IPS-NIHi11 (cell line): ENCODE measurements at regions not wholly inside any gene's neighbourhood (a gene's known extent, or its start where the extent isn't known, plus 50 kb on each side); places are given as distances from the start of the nearest gene placed in this dataset.

ENCODE experiments used
- DNase-seq: peaks from one replicate; pipeline ENCODE4 v3.0.0; 2012; ENCODE audit warnings: mixed read lengths, low spot score

DNA sequence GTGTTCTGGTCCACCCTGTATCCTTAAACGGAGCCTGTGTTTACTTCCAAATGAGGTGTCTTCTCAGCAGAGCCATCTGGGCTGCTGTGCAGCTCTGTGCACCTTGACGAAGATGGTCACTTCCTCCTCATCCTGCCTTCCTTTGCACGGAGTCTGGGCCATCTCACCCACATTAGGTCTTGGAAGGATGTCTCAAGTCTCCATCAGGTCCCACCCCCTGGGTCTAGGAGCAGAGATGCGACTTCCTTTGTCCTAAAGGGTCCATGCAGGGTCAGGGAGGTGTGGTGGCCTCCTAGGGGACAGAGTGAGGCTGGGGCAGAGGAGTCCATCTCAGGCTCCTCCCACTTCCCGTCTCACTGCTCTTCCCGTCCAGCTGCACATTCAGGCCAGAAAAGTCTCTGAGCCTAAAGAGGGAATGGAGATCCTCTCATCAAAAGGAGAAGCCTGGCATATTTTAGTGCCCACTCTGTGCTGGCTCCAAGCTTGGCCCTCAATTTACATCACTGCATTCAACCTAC lies 209.2 kb downstream of the MATN1 start:
- no peak for DNase-seq

DNA sequence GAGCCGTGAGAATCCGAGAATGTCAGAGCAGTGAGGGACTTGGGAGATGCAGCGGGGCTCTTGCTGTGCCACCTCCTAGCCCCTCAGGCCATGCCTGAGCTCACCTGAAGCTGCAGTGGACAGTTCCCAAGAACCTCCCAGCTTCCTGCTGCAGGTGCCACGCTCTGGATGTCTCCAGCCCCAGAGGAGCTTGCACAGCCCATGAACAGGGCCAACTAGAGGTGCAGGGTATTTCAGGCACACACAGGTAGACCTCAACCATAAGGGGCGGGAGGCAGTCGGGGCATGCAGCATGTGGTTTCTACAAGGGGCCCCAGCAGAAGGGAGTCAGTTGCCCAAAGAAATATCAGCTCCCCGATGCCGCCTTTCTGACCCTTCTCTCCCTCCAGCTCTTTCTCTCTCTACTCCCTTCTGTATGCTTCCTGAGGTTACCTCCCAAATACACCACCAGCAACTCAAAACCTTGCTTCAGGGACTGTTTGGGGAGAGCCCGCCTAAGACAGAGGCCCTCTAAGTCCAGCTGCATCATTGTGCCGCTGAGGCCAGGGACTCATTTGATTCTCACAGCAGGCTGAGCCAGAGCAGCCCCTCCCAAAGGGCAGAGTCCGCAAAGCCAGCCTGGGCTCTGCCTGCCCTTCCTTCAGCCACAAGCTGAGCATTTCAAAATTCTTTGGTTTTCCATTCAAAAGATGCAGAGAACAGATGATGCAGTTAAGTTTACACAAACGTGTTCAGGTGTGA lies 209.8 kb downstream of the MATN1 start:
- no peak for DNase-seq

DNA sequence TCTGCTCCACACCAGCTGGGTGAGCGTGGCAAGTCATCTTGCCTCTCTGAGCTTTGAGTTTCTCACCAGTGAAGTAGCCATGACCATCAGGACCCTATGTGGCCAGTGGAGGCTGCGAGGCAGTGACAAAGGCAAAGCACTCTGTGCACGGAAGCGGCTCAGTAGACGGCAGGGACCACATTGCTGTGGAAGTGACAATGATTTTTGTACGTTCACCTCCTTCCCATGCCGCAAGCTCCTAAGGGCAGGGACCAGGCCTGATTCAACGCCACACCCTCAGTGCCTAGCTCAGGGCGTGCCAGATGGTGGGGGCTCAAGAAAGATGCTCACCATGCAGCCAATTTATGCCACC lies 210.5 kb downstream of the MATN1 start:
- no peak for DNase-seq

DNA sequence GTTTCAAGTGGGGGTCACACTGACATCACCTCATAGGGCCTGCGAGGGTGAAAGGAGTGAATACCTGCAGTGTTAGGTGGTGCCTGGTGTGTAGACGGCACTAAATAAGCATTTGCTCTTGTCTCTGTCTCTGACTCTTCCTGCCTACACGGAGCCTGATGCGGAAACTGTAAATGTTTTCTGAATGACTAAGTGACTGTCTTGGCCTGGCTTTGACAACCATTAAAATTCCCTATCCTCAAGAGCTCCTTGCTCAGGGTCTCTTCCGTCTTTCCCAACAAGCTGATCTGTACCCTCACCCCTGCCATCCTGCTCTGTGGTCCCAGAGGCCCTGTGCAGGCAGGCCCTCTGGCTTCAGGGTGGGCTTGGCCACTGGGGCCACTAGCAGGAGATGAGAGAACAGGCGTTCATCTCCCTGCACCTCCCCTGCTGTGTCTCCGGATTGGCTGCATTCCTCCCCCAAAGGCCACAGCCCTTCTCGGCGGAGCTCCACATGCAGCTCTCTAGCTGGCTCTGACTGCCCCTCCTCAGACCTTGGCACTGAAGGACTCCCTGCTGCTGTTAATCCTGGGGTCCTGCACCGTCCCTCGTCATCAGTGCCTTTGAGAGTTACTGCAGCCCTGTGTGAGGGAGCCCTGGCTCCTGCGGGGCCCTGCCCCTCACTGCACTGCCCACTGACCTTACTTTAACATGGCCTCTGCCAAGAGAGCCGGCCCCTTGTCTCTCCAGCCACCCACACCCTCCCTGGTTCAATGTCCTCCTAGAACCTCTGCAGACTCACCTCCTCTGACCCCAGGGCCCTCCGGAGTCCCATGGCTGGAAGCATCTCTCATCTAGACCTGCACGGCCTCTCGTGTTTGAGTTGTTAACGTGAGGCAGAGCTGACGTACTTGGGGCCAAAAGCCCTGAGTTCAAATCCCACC lies 211.1 kb downstream of the MATN1 start:
- peak; percentile 55 for DNase-seq

DNA sequence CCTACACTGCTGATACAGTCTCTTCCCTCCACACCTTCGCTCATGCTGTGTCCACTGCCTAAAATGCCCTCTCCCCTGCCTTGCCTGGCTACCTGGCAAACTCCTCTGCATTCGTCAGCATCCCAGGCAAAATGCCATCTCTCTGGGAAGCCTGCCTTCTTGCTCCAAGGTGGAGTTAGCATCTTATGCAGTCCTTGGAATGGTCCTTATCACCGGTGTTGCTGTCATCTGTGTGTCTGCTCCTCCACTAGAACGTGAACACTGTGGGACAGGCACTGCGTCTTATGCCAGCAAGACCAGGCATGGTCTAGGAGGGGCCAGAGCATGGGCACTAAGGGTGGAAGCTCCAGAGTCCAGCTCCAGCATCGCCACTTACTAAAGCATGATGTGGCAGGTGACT lies 211.8 kb downstream of the MATN1 start:
- no peak for DNase-seq

DNA sequence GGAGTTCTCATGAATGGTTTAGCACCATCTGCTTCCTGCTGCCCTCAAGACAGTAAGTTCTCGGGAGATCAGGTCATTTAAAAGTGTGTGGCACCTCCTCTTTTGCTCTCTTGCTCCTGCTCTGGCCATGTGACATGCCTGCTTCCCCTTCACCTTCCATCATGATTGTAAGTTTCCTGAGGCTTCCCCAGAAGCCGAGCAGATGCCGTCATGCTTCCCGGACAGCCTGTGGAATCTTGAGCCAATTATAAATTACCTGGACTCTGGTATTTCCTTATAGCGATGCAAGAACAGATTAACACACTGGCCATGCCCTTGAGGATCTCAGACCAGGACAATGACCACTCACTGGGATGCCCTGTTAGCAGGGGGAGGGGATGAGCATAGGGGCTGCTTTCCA lies 212.3 kb downstream of the MATN1 start:
- no peak for DNase-seq

DNA sequence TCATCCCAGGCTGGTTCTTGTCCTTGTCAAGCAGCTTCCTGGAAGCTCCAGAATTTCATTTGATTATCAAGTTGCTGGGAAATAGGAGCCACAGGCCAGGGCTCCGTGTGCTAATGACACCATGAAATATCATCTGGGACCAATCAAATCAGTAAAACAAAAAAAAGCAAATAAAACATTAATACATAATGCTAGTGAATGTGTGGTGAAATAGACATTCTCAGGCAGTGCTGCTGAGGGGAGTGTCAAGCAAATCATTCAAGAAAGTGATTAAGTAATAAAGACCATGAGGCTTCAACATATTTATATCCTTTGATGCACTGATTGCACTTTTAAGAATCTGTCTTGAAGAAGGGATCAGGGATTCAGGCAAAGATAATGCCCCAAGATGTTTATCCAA lies 213.7 kb downstream of the MATN1 start:
- no peak for DNase-seq

DNA sequence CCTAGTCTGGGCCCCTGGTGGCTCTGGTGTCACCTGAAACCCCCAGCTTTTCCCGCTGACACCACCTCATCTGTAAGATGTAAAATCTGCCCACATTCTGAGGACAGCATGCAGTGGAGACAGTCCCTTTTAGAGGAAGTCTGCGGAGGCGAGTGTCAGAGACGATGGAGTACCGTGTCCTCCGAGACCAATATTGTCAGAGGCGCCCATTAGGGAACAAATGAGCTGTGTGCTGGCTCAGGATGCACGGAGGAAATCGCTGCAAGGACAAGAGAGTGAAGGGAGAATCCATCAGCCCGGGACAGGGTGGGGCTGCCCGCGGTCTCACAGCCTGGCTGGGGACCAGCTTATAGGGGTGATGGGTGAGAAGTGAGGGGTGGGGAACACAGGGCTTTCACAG lies 214.8 kb downstream of the MATN1 start:
- no peak for DNase-seq

DNA sequence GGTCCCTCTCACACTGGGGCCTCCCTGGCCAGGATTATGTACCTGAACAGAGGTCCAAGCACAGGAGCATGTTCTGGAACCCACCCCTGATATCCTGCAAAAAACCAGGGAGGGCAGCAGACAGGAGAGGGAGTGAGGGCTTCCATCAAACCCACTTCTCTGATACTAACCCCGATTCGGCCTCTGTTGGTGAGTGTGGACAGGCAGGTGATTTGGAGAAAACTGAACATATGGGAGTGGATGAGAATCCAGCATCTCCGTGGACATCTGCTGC lies 215.3 kb downstream of the MATN1 start:
- no peak for DNase-seq

DNA sequence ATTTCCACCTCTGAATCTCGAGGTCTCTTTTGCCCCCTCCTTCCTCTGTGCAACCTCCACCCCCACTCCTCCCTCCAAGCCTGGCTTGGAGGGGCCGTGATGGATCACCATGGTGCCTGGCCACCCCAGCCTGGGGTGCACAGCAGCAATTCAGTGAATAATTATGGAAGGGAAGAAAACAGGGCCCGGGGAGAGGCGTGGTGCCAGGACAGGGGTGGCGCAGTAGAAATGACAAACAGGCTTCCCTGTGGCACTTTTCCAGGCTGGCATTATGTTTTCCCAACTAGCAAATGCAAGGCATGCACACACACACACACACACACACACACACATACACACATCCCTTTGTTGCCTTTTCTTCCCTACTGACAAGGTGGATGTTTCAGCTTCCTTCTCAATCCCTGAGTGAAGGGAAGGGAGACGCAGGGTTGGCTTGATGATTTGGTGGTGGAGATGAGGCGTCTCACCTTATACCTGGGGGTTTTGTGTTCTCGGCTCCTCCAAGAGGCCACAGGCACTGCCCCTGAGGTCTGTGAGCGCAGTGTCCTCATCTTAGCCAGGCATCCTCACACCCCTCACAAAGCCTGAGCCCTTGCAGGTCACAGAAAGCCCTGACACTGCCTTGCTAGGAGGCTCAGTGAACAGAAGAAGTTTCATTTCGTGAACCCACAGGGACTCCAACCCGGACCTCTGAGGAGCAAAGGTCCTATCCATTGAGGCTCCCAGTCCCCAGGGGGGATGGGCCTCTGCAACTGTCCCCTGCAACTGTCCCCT lies 215.8 kb downstream of the MATN1 start:
- DNase-seq: no peak

DNA sequence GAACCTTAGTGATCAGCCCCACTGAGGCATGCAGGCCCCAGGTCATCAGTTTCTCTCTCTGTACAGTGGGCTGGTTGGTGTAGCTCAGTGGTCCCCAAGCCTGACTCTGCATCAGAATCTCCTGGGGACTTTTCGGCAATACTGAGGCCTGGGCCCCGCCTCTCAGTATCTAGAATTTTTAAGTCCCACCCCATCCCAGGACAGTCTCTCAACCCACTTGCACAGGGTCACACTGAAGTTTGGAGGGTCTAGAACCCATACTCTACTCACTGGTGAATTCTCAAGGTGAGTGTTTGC lies 216.4 kb downstream of the MATN1 start:
- no peak for DNase-seq

DNA sequence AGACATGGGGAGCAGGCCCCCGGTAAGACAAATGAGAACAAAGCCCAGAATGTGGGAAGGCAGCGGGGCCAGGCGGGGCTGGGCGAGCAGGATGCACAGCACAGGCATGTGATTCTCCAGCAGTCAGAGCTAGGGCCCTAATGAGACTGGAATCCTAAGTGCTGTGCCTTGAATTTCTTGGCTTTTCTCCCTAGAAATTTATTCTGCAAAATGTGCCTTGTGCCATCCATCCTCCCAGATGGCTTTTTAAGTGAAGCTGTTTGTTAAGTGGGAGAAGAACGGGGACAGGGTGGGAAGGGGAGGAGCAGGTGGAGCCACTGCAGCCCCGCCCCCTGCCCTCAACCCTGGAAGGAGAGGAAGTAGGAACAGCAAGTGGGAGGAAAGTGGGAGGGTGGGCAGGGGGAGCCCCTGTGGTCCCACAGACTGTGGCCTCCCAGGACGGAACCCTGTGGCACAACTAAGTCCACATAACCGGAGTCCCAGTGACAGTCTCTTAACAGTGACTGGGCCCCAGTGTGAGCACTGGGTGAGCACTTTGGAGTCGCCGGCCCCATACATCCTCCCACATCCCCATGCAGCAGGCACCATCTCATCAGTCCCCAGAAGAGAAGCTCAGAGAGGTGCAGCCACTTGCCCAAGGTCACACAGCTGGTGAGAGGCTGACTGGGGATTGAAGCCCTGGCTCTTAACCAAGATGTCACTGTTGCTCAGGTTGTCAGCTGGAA lies 216.9 kb downstream of the MATN1 start:
- no peak for DNase-seq

DNA sequence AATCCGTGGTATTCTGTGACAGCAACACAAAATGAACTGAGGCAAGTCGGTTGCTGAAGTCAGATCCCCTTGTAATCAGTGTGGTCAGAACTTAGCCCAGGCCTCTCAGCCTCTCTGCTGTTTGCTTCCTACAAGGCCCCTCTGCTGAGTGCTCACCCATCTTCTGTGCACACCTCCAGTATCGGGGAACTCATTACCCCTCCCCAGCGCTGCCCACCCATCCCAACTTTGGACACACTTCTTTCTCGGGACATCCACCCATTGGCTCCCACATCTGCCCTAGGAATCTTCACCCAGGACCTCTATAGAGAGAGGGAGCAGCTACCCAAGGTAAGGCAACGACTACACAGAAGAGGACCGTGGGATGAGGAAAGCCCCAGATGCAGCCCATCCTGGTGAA lies 217.5 kb downstream of the MATN1 start:
- DNase-seq: no peak

DNA sequence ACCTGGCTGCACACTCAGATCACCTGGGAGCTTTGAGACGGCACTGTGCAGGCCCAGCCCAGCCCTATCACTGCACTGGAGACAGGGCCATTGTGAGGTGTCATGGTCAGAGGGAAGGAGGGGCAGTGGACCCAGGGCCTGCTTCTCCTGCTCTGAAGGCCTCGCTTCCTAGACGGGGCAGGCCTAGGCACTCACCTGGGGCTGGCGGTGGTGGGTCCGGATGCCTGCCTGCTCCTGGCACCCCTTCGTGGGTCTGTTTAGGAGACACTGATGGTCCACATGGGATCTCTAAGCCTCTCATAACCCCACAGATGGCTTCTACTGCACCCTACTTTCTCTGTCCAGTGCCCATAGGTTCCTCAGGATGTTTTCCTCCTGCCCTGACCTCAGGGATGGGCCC lies 230.9 kb downstream of the MATN1 start:
- no peak for DNase-seq

DNA sequence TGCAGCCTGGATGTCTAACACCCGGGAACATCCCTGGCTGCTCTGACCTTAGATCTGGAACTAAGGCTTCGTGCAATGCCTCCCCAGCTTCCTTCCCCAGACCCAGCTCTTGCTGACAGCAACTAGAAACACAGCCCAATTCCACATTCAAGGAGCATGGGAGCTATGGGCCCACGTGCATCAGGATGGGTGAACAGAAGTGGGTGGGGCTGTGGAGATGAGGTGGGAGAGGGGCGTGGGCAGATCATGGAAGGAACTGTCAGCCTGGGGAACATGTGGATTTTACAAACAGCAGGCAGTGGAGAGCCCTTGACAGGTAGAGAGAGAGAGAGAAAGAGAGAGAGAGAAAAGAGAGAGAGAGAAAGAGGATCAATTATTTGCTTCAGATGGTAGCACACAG lies 231.6 kb downstream of the MATN1 start:
- DNase-seq: no peak

DNA sequence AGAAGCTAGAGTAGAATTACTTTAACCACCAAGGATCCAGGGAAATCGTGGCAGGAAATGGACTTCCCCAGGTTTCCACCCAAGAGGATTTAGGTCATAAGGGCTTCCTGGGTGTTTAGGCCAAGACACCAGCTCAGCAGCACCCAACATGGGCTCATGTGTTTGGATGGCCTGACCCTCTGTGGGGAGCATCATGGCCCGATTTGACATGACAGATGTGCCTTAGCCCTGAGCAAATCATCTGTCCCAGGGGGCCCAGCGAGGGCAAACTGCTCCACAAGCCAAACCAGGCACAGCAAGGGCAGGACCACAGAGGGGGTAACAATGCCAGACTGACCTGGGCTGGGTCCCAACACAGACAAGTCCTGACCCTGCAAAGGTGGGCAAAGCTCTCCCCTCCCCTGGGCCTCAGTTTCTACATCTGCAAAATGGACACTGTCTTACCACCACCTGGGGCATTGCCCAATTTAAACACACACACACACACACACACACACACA lies 232.8 kb downstream of the MATN1 start:
- no peak for DNase-seq

DNA sequence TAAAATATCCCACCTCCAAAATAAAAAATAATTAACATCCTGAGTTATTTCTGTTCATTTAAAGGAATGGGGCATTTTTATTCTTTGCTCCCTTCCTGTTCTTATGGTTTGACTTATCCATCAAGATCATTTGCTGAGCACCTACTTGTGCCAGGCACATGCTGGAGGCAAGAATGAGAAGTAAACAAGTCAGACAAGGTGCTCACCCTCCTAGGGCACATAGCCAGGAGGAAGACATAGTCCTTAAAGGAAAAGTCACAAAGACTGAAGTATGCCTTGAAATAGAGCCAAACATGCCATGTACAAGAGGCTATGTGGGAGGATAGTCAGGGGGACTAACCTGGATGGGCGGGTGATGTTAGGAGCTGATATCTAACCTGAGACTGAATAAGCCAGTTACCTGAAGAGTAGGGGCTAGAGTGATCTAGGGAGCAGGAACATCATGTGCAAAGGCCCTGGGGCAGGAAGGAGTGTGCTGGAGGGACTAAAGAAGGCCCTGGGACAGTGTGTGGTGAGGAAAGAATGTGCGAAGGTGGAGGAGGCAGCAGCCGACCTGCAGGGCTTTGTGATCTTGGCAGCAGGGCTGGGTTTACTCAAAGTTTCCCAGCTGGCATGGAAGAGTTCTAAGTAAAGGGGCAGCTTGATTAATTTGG lies 233.5 kb downstream of the MATN1 start:
- no peak for DNase-seq

DNA sequence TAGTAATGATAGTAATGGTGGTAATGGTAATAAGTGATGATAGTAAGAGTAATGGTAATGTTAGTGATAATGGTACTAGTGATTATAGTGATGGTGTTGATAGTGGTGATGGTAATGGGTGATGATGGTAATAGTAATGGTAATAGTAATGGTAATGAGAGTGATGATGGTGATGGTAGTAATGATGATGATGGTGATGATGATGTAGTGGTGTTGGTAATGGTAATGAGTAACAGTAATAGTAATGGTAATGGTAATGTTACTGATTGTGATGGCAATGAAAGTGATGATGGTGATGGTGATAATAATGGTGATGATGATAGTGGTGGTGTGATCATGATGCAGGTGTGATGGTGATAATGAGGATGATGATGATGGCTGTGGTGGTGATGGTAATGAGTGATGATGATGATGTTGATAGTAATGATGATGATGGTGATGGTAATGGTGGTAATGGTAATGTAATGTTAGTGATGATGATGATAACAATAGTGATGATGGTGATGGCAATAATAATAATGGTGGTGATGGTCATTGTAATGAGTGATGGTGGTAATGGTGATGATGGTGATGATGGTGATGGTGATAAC lies 235.0 kb downstream of the MATN1 start:
- no peak for DNase-seq

DNA sequence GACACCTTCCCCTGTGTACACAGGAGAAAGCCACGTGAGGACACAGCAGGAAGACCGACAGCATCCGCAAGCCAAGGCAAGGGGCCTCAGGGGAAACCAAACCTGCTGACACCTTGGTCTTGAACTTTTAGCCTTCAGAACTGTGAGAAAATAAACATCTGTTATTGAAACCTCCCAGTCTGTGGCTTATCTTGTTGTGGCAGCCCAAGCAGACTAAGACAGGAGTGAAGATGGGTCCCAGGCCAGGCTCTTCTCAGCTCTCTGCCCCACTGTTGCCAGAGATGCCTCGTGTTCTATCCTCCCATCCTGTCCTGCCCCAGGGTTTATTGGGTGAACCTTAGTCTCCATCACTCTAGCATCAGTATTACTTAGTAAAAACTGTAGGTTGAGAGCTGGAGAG lies 236.3 kb downstream of the MATN1 start:
- DNase-seq: no peak

DNA sequence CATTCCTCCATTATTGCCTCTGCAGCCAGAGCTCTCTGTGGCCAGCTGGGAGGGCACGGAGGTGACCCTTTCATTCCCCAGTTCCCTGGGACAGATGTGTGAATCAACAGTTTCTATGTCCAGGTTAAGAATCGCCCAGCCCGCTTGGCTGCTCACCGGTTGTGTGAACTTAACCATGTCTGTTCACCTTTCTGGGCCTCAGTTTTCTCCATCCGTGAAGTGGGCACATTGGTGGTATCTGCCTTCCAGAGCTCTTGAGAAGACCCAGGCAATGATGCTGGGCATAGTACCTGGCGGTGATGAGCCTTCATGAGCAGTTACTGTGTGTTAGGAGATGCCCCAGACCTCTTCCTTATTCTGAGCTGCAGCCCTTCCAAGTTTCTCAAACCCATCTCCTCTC lies 238.3 kb downstream of the MATN1 start:
- DNase-seq: no peak

DNA sequence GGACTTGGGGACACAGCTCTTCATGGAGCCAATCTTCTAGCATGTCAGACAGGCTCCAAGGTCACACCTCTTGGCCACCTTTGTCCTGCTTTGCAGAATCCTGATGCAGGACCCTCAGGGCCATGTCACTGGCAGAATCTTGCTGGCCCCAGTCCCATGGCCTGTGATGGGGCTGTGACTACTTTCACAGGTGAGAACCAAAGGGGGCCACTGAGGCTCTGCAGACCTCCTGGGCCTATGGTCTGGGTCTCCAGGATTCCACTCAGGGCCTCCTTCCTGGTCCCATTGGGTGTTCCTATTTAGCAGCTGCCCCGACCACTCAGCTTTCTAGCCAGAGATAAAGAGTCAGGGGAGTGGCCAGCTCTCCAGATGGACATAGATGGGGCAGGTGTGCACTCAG lies 238.7 kb downstream of the MATN1 start:
- DNase-seq: no peak
